ENCODE measurements at regions not wholly inside any gene's neighbourhood (a gene's known extent, or its start where the extent isn't known, plus 50 kb on each side); places are given as distances from the start of the nearest gene placed in this dataset.
"Not testable (repeated sequence)": the region's sequence is repeated elsewhere in the genome, so short reads cannot be mapped to it uniquely, and the experiment has no call there.

GRCh38 chr12:115319446-115320040, 635.6 kb upstream of the TBX3 start:
- DNase-seq (ENCODE audit: low spot score): no peak

DNA sequence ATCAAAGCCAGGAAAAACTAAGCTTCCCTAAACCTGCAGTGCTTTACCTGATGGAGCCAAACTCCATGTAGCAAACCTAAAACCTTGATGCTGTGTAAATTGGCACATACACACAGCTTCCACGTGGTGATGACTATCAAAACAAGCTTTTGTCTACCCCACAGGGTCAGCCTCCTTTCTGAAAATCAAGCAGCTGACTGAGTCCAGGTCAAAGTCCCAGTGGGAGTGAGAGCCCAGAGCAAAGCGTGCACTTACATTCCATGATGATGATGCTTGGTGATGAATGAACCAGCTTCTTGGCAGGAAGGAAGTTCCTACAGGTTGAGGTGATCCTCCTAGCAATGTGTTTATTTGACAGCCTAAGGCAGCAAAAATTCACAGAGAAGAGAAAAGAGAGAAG, 630.0 kb upstream of the TBX3 start:
- peak; percentile 6 for DNase-seq (ENCODE audit: low spot score)

DNA sequence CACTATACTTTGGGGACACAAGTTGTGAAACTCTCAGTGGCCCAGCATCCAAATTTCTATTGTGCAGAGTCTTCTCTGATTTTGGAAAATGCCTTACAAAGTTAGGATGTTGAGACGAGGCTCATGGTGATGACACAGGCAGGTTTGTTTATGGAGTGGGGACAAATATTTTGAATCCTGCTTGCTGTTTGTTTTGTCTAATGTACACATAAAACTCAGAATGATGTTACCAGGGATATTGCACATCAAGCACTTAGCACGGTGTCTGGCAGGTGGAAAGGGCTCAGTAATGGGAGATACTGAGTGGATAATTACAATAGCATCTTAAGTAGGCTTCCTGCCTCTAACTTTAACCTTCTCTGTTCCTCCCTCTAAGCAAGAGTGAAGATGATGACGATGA, 628.9 kb upstream of the TBX3 start:
- DNase-seq (ENCODE audit: low spot score): no peak

GRCh38 chr12:115311875-115312274, 627.9 kb upstream of the TBX3 start:
- no peak for DNase-seq (ENCODE audit: low spot score)

DNA sequence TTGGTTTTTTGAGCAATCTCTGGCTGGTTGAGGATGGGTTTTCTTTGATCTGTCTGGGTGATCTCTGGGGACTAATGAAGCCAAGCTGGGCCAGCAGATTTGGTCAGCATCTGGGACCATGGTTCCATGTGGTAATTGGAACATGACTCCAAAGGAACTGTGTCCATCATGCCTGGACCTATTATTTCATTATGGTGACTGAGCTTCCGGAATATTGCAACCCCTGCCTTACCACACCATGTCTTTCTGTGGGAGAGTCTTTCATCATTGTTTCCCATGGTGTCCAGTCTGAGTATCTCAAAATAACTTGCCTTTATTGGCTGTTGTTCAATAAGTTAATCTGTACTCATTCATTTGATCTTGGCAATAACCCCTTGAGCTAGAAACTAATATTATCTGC, 624.9 kb upstream of the TBX3 start:
- no peak for DNase-seq (ENCODE audit: low spot score)

GRCh38 chr12:115306380-115306779, 622.4 kb upstream of the TBX3 start:
- DNase-seq (ENCODE audit: low spot score): no peak

DNA sequence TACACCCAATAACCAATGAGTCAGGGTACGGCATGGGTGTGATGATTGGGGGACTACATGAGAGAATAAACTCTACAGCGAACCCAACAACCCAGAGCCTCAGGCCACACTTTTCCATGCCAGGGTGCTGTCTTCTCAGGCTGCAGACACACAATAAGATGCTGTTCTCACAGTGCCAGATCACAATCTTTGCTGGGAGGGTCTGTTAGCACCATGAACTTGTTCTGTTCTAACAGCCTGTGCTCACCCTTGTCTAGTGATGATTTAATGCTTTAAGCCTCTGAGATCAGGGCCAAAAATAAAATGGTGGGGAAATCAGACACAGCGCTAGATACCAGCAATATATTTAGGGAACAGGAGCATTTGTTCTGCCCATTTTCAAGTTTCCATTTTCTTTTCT, 621.9 kb upstream of the TBX3 start:
- DNase-seq (ENCODE audit: low spot score): no peak

DNA sequence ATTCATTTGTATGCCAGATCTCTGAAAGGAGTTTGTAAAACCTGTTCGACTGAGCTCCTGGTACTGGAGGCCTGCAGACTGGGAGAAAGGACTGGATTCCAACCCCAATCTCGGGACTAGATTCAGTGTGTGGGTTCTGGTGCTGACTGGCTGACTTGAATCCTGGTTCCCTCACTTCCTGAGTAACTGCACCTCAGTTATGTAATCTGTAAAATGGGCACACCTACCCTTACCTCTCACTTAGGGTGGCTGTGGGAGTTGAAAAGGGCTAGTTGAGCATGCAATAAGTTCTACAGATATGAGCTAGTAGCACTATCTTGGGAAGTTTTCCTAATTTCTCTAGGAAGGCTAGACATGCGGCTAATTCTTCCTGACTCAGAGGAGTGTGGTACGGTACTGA, 621.3 kb upstream of the TBX3 start:
- DNase-seq (ENCODE audit: low spot score): no peak

DNA sequence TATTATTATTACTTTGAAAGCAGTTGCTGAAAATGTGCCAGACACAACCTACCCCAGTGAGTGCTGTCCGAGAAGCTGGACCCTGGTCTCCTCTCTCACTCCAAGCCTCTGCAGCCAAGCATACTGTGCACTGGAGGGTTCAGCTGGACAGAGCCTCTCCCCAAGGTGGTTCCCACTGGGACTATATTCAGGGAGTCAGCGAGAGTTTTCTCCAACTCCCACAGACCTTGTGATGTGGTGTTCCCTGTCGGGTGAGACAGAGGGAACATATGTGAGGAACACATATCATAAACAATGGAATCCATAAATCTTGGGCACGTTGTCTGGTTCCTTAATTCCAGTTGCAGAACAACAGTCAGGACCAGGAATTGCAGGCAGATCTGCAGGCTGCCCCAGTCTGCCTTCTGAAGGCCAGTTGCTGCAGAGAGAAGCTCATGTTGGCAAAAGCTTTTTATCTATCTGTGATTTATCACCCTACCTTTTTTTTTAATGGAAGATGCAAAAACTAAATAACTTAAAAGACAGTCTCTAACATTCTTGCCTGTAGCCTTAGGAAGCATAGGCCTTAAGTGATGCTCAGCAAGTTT, 619.8 kb upstream of the TBX3 start:
- no peak for DNase-seq (ENCODE audit: low spot score)

DNA sequence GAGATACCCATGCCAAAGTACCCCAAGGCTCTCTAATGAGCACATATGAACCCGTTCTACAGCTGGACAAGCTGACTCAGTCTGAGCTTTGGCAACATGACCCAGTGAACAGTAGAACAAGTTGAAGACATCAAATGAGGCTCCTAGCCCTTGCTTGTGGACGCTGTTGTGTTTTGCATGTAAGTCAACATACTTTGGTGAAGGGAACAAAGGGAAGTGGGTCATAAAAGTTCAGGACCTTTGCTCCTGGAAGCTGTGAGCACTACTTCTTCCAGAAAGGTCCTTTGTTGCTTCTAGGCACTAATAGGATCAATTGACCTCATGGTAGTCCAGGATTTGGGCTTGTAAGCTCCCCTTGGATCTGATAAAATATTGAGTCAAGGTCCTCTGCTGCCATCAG, 613.5 kb upstream of the TBX3 start:
- no peak for DNase-seq (ENCODE audit: low spot score)

GRCh38 chr12:115296613-115297198, 612.7 kb upstream of the TBX3 start:
- no peak for DNase-seq (ENCODE audit: low spot score)

GRCh38 chr12:115295886-115296285, 611.9 kb upstream of the TBX3 start:
- DNase-seq (ENCODE audit: low spot score): no peak

- DNase-seq (ENCODE audit: low spot score): no peak
Observed at GRCh38 chr12:115294453-115295133, 610.6 kb upstream of the TBX3 start.

DNA sequence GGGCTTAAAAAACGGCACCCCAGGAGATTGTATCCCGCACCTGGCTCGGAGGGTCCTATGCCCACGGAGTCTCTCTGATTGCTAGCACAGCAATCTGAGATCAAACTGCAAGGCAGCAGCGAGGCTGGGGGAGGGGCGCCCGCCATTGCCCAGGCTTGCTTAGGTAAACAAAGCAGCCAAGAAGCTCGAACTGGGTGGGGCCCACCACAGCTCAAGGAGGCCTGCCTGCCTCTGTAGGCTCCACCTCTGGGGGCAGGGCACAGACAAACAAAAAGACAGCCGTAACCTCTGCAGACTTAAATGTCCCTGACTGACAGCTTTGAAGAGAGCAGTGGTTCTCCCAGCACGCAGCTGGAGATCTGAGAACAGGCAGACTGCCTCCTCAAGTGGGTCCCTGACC, 601.5 kb upstream of the TBX3 start:
- not testable (repeated sequence) for DNase-seq (ENCODE audit: low spot score)

DNA sequence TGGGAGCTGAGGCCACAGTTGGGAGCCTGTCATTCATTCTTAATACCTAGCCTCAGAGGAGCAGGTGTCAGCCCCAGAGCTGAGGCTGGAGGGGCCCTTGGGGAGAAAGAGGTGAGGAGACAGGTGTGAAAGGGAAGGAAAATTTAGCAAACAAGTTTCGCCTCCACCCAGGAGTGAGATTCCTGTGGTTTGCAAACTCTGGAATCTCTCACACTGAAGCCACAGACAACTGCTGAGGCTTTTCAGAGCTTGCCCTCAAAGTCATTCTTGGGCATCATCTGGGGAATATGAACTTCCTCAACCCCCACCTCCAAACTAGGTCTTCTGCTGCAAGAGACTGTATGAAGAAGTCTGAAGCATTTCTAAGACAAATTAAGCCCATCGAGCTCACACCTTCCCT, 589.5 kb upstream of the TBX3 start:
- no peak for DNase-seq (ENCODE audit: low spot score)

DNA sequence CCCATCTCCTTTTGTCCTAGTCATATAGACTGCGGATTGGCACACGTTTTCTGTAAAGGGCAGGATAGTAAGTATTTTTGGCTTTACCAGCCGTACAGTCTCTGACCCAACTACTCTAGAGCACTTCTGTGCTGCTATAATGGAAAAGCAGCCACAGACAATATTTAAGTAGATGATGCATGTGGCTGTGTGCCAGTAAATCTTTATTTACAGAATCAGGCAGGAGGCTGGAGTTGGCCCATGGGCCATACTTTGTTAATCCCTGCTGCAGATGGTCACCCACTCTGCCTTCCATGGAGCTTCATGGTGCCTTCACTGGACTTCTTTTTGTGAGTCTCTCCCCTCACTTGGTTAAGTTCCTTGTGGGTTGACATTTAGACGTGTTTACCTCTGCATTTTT, 584.5 kb upstream of the TBX3 start:
- DNase-seq (ENCODE audit: low spot score): no peak

- no peak for DNase-seq (ENCODE audit: low spot score)
Observed at GRCh38 chr12:115267891-115268290, 583.9 kb upstream of the TBX3 start.

DNA sequence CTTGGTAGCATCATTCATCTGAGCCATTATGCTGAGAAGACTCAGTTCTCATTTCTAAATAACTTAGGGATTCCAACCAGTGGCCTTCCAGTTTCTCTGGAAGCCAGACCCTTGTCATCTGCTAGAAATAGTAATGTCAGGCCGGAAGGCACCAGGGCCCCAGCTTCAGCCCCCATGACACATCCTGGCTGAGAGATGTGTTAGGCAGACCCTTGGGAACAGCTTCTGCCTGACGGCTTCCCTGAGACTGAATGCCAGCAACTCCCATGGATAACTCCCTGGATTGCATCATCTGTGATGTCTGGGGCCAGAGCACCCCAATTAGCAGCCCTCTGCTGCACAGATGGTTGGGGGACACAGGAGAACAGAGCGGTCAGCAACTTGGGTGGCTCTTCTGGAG, 583.5 kb upstream of the TBX3 start:
- DNase-seq (ENCODE audit: low spot score): no peak

DNA sequence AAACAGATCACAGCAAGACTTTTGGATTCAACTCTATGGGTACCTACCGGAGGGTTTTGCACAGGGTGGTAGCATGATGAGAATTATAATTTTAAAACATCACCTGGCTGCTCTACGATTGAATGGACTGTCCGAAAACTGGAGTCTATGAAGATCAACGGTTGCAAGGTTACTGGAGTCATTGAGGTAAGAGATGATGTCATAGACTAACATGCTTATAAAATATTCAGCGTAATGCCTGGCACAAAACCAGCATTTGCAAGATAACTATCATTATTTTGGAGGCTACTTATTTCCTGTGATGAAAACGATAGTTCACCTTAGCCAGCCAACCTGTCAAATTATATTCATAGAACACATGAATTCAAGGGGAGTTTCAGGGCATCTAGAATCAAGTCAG, 580.6 kb upstream of the TBX3 start:
- DNase-seq (ENCODE audit: low spot score): no peak

- peak; percentile 13 for DNase-seq (ENCODE audit: low spot score)
Observed at GRCh38 chr12:115261691-115262398, 577.9 kb upstream of the TBX3 start.

GRCh38 chr12:115260762-115261675, 577.0 kb upstream of the TBX3 start:
- no peak for DNase-seq (ENCODE audit: low spot score)
